Testis (tissue), 2 donors: ENCODE measurements at regions not wholly inside any gene's neighbourhood (a gene's known extent, or its start where the extent isn't known, plus 50 kb on each side); places are given as distances from the start of the nearest gene placed in this dataset.

Experiments
- DNase-seq: peaks from one replicate; pipeline ENCODE4 v3.0.0-alpha.2; 2019
- H3K27ac ChIP-seq, 2 donors: fragments of 200-600 bp; sonication (generic); one replicate each; pipeline ENCODE4 v1.5.1; 2019
- H3K27me3 ChIP-seq: fragments of 200-600 bp; sonication (generic); one replicate; pipeline ENCODE4 v1.5.1; 2019
- H3K36me3 ChIP-seq: fragments of 200-600 bp; sonication (generic); one replicate; pipeline ENCODE4 v1.5.1; 2017; ENCODE audit warnings: low read depth; ENCODE audit errors: missing control alignments
- H3K4me1 ChIP-seq: fragments of 200-600 bp; sonication (generic); one replicate; pipeline ENCODE4 v1.5.1; 2019
- H3K4me3 ChIP-seq, 2 donors: fragments of 200-600 bp; sonication (generic); one replicate each; pipeline ENCODE4 v1.5.1; 2017 to 2019
- H3K9me3 ChIP-seq: fragments of 200-600 bp; sonication (generic); one replicate; pipeline ENCODE4 v1.5.1; 2017
- CTCF ChIP-seq, 3 experiments: fragments of 450-650 bp in 2 of 3; fragments of 200-600 bp in 1 of 3; sonication (generic) in 1 of 3; IDR thresholded peaks; one replicate each; pipeline ENCODE4 v1.5.1; 2016 to 2019; ENCODE audit warnings: antibody characterized with exemption in 3 of 3, mild to moderate bottlenecking in 2 of 3, moderate library complexity in 1 of 3
- POLR2A ChIP-seq: fragments of 450-650 bp; IDR thresholded peaks from one replicate; pipeline ENCODE4 v1.6.1; 2017; ENCODE audit warnings: antibody characterized with exemption, mild to moderate bottlenecking, moderate library complexity
- WGBS, 2 donors: methylation state at CpG; one replicate each; pipeline ENCODE4 v1.1.5; 2018; 5-methylcytosine and 5-hydroxymethylcytosine counted together
- intact Hi-C: fragments of 100-400 bp; cut with DNase I; formaldehyde crosslinking; loops from one replicate; pipeline ENCODE4 v1.15.1; 2023; ENCODE audit warnings: low total_unique reads

GRCh38 chr2:167345559-167345958, 457.3 kb downstream of the XIRP2 start:
- WGBS, 2 donors = 90 to 99% methylated on average over 2 of the region's 2 CpGs
- Histone ChIP-seq H3K9me3 (no peaks in the 10 kb centered on the region), H3K36me3 (no peaks in the 10 kb centered on the region), H3K4me3 (no peak overlapping the region), H3K27ac (no peak overlapping the region), H3K27me3 (no peaks in the 10 kb centered on the region), H3K4me1 (no peaks in the 10 kb centered on the region)
- intact Hi-C loops = no loop called here
- no peak for DNase-seq
- no peak for TF ChIP-seq POLR2A
- no peak for TF ChIP-seq CTCF (IDR thresholded peaks at IDR 0.05)

GRCh38 chr2:167342769-167343168, 454.5 kb downstream of the XIRP2 start:
- intact Hi-C loops = no loop called here
- no peaks in the 10 kb centered on the region for H3K27me3 ChIP-seq
- DNase-seq = no peak
- no peaks in the 10 kb centered on the region for H3K36me3 ChIP-seq
- TF ChIP-seq POLR2A = no peak
- TF ChIP-seq CTCF (IDR thresholded peaks at IDR 0.05) = no peak
- H3K9me3 ChIP-seq = no peaks in the 10 kb centered on the region
- H3K4me1 ChIP-seq = no peaks in the 10 kb centered on the region
- 62 to 75% methylated on average over 1 of the region's 1 CpG for WGBS, 2 donors
- no peak overlapping the region for H3K4me3 ChIP-seq
- no peak overlapping the region for H3K27ac ChIP-seq

GRCh38 chr2:167340322-167340721, 452.0 kb downstream of the XIRP2 start:
- TF ChIP-seq CTCF (IDR thresholded peaks at IDR 0.05) (no peak), POLR2A (no peak)
- 80 to 88% methylated on average over 4 of the region's 4 CpGs for WGBS, 2 donors
- no peak overlapping the region for H3K4me3 ChIP-seq
- H3K9me3 ChIP-seq = no peaks in the 10 kb centered on the region
- H3K4me1 ChIP-seq = no peaks in the 10 kb centered on the region
- no peak for DNase-seq
- H3K27me3 ChIP-seq = no peaks in the 10 kb centered on the region
- no peaks in the 10 kb centered on the region for H3K36me3 ChIP-seq
- intact Hi-C loops = no loop called here
- H3K27ac ChIP-seq = no peak overlapping the region

GRCh38 chr2:167336213-167336612, 447.9 kb downstream of the XIRP2 start:
- TF ChIP-seq CTCF (IDR thresholded peaks at IDR 0.05) (no peak), POLR2A (no peak)
- WGBS, 2 donors = 54 to 87% methylated on average over 2 of the region's 2 CpGs
- H3K4me3 ChIP-seq = no peak overlapping the region

GRCh38 chr2:167335541-167335992, 447.3 kb downstream of the XIRP2 start:
- H3K36me3 ChIP-seq = no peaks in the 10 kb centered on the region
- H3K27ac ChIP-seq = no peak overlapping the region
- TF ChIP-seq POLR2A (no peak), CTCF (IDR thresholded peaks at IDR 0.05) (no peak)
- intact Hi-C loops = no loop called here
- no peak overlapping the region for H3K4me3 ChIP-seq
- 90 to 93% methylated on average over 2 of the region's 2 CpGs for WGBS, 2 donors
- H3K9me3 ChIP-seq = no peaks in the 10 kb centered on the region
- no peak for DNase-seq
- H3K27me3 ChIP-seq = no peaks in the 10 kb centered on the region
- no peaks in the 10 kb centered on the region for H3K4me1 ChIP-seq

More at GRCh38 chr2:167336213-167336612, 447.9 kb downstream of the XIRP2 start:
- intact Hi-C loops = no loop called here
- no peak for DNase-seq
- H3K4me1 ChIP-seq = no peaks in the 10 kb centered on the region
- no peak overlapping the region for H3K27ac ChIP-seq
- no peaks in the 10 kb centered on the region for H3K9me3 ChIP-seq
- no peaks in the 10 kb centered on the region for H3K27me3 ChIP-seq
- no peaks in the 10 kb centered on the region for H3K36me3 ChIP-seq
